Prostate gland (tissue), 2 donors: ENCODE measurements at regions not wholly inside any gene's neighbourhood (a gene's known extent, or its start where the extent isn't known, plus 50 kb on each side); places are given as distances from the start of the nearest gene placed in this dataset.

Experiments
- DNase-seq: peaks from one replicate; pipeline ENCODE4 v3.0.0-alpha.2; 2019; ENCODE audit warnings: low spot score
- H3K27ac ChIP-seq, 2 donors: fragments of 200-600 bp; sonication (generic); 2 replicates each; pipeline ENCODE4 v1.5.1; 2017 to 2019
- H3K27me3 ChIP-seq: fragments of 200-600 bp; sonication (generic); replicated peaks from 2 replicates; pipeline ENCODE4 v1.5.1; 2019; ENCODE audit not compliant: insufficient read depth
- H3K36me3 ChIP-seq, 2 donors: fragments of 200-600 bp; sonication (generic); 1 replicate in 1 of 2; 2 replicates in 1 of 2; pipeline versions ENCODE4 v1.5.1 to v1.8.1; 2017 to 2019
- H3K4me1 ChIP-seq: fragments of 200-600 bp; sonication (generic); replicated peaks from 2 replicates; pipeline ENCODE4 v1.5.1; 2019
- H3K4me3 ChIP-seq, 2 donors: fragments of 200-600 bp; sonication (generic); 2 replicates each; pipeline ENCODE4 v1.5.1; 2017 to 2019
- H3K9me3 ChIP-seq: fragments of 200-600 bp; sonication (generic); 2 replicates; pipeline ENCODE4 v1.5.1; 2017
- CTCF ChIP-seq, 4 experiments: fragments of 200-600 bp in 2 of 4; fragments of 450-650 bp in 2 of 4; sonication (generic) in 2 of 4; IDR thresholded peaks; 1 replicate in 3 of 4; 2 replicates in 1 of 4; pipeline ENCODE4 v1.5.1; 2016 to 2019; ENCODE audit warnings: antibody characterized with exemption in 4 of 4, mild to moderate bottlenecking in 2 of 4, moderate library complexity in 2 of 4
- POLR2A ChIP-seq: fragments of 450-650 bp; IDR thresholded peaks from one replicate; pipeline ENCODE4 v1.6.1; 2016; ENCODE audit warnings: antibody characterized with exemption, mild to moderate bottlenecking
- POLR2AphosphoS5 ChIP-seq: sonication (generic); formaldehyde crosslinking; IDR thresholded peaks from one replicate; pipeline ENCODE4 v1.6.1; 2017; ENCODE audit warnings: antibody characterized with exemption
- WGBS: methylation state at CpG from one replicate; pipeline ENCODE4 v1.1.5; 2018; 5-methylcytosine and 5-hydroxymethylcytosine counted together
- intact Hi-C: fragments of 100-400 bp; cut with DNase I; formaldehyde crosslinking; loops from one replicate; pipeline ENCODE4 v1.14.2; 2022

DNA sequence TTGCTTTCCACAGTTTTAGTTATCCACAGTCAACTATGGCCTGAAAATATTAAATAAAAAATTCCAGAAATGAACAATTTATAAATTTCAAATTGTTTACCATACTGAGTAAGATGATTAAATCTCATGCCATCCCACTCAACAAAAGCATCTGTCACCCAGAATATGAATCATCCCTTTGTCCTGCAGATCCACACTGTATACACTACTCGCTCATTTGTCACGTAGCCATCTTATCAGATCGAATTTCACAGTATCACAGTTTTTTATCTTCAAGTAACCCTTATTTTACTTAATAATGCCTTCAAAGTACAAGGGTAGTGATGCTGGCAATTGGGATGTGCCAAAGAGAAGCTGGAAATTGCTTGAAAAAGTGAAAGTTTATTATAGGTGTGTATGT lies 291.8 kb upstream of the LRATD1 start:
- no peak for DNase-seq
- H3K9me3 ChIP-seq = no peaks in the 10 kb centered on the region
- intact Hi-C loops = no loop called here
- no peak overlapping the region for H3K27ac ChIP-seq
- no peaks in the 10 kb centered on the region for H3K4me1 ChIP-seq
- no peak for TF ChIP-seq CTCF (IDR thresholded peaks at IDR 0.05)
- TF ChIP-seq POLR2AphosphoS5 = no peak
- no peak for TF ChIP-seq POLR2A
- 54% methylated on average over 3 of the region's 3 CpGs for WGBS
- H3K27me3 ChIP-seq = no peaks in the 10 kb centered on the region
- H3K36me3 ChIP-seq = no peaks in the 10 kb centered on the region
- no peak overlapping the region for H3K4me3 ChIP-seq

DNA sequence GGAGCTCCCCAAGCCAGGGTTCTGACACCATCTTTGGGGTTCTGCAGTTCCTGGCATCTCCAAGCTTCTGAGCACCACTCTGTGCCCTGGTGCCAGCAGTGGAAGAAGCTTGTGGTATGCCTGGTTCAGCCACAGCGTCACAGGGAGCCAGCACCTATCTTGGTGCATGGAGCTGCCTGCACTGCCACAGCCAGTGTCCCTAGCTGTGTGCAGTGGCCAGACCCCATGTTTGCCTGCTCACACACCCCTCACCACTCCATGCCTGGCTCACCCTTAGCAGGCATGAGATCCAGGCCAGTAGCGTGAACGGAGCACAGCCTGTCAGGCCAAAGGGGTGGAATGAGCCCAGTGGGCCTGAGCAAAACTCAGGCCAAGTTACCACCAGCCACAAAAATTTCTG lies 290.2 kb upstream of the LRATD1 start:
- WGBS = 100% methylated on average over 3 of the region's 3 CpGs
- Histone ChIP-seq H3K4me1 (no peaks in the 10 kb centered on the region), H3K36me3 (no peaks in the 10 kb centered on the region), H3K27me3 (no peaks in the 10 kb centered on the region), H3K27ac (no peak overlapping the region), H3K4me3 (no peak overlapping the region), H3K9me3 (no peaks in the 10 kb centered on the region)
- TF ChIP-seq CTCF (IDR thresholded peaks at IDR 0.05) = no peak
- TF ChIP-seq POLR2A = no peak
- no peak for TF ChIP-seq POLR2AphosphoS5
- no peak for DNase-seq
- intact Hi-C loops = no loop called here

GRCh38 chr2:14344355-14344754 lies 288.2 kb upstream of the LRATD1 start:
- intact Hi-C loops = no loop called here
- 78% methylated on average over 5 of the region's 5 CpGs for WGBS
- no peaks in the 10 kb centered on the region for H3K4me1 ChIP-seq
- no peak overlapping the region for H3K4me3 ChIP-seq
- no peaks in the 10 kb centered on the region for H3K27me3 ChIP-seq
- no peaks in the 10 kb centered on the region for H3K9me3 ChIP-seq
- no peak overlapping the region for H3K27ac ChIP-seq
- no peak for DNase-seq
- TF ChIP-seq POLR2AphosphoS5 (no peak), CTCF (IDR thresholded peaks at IDR 0.05) (no peak), POLR2A (no peak)
- no peaks in the 10 kb centered on the region for H3K36me3 ChIP-seq

DNA sequence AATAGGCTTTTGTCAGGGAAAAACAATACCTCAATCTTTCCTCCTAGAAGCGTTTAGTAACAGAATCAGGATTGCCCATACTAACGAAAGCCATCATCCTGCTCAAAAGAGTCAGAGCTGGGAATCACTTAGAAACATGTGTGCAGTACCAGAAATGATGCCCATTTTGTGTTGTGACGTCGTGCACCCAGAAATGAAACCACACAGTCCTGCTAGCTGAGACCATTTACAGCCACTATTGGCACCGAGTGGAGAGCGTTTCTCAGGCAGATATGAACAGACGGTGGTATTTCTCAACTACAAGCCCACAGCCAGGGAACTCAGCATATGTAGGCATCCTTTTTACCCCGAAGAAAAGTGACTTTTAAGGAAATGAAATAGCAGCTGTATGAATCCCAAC lies 284.3 kb upstream of the LRATD1 start:
- 76% methylated on average over 8 of the region's 8 CpGs for WGBS
- no peaks in the 10 kb centered on the region for H3K4me1 ChIP-seq

More for the DNA sequence above, 284.3 kb upstream of the LRATD1 start:
- intact Hi-C loops = no loop called here
- Histone ChIP-seq H3K9me3 (no peaks in the 10 kb centered on the region), H3K27me3 (no peaks in the 10 kb centered on the region), H3K4me3 (no peak overlapping the region), H3K36me3 (no peaks in the 10 kb centered on the region), H3K27ac (no peak overlapping the region)
- TF ChIP-seq CTCF (IDR thresholded peaks at IDR 0.05) (no peak), POLR2A (no peak), POLR2AphosphoS5 (no peak)
- no peak for DNase-seq
